ENCODE measurements at regions not wholly inside any gene's neighbourhood (a gene's known extent, or its start where the extent isn't known, plus 50 kb on each side); places are given as distances from the start of the nearest gene placed in this dataset.

GRCh38 chr1:74952786-74953185, 181.4 kb upstream of the LHX8 start:
- TF ChIP-seq CREB1 (CRISPR knock-in tag; IDR thresholded peaks at IDR 0.05; ENCODE audit: low read depth) (no peak), POLR2AphosphoS5 (IDR thresholded peaks at IDR 0.05; ENCODE audit: low read depth) (no peak)
- TF ChIP-seq, protein P1, sequence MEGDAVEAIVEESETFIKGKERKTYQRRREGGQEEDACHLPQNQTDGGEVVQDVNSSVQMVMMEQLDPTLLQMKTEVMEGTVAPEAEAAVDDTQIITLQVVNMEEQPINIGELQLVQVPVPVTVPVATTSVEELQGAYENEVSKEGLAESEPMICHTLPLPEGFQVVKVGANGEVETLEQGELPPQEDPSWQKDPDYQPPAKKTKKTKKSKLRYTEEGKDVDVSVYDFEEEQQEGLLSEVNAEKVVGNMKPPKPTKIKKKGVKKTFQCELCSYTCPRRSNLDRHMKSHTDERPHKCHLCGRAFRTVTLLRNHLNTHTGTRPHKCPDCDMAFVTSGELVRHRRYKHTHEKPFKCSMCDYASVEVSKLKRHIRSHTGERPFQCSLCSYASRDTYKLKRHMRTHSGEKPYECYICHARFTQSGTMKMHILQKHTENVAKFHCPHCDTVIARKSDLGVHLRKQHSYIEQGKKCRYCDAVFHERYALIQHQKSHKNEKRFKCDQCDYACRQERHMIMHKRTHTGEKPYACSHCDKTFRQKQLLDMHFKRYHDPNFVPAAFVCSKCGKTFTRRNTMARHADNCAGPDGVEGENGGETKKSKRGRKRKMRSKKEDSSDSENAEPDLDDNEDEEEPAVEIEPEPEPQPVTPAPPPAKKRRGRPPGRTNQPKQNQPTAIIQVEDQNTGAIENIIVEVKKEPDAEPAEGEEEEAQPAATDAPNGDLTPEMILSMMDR (conservative IDR thresholded peaks at IDR 0.05; ENCODE audit: low read depth in 2 of 2): no peak
